ENCODE measurements at regions not wholly inside any gene's neighbourhood (a gene's known extent, or its start where the extent isn't known, plus 50 kb on each side); places are given as distances from the start of the nearest gene placed in this dataset.

DNA sequence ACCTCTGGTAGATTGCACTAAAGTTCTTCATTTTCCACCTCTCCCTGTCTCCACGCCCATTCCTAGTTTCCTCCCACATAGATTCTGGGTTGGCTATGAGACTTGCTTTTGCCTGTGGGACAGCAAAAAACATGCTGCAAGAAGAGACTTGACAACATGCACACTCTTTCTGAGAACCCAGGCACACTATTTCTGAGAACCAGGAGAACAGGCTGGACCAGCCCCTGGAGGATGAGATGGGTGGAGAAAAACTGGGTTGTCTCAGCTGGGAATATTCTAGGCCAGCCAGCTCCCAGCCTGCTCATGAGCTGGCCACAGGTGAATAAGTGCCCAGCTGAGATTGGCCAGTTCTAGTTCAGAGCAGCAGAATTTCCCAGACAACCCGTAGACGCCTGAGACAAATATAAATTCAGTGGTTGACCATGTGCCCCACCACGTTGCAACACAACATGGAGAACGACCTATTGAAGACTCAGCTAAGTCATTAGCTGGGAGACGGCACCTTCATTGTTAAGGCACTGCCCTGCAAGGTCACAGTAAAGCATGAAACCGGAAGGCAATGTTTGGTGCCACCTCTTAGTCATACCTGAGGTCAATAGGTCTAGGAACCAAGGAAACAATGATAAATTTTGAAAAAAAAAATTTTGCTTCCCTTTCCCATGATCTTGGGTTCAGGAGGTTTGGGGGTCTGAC, 92.7 kb upstream of the AKR1E2 start:
- DNase-seq (ENCODE audit: low spot score), result peak; percentile 82

DNA sequence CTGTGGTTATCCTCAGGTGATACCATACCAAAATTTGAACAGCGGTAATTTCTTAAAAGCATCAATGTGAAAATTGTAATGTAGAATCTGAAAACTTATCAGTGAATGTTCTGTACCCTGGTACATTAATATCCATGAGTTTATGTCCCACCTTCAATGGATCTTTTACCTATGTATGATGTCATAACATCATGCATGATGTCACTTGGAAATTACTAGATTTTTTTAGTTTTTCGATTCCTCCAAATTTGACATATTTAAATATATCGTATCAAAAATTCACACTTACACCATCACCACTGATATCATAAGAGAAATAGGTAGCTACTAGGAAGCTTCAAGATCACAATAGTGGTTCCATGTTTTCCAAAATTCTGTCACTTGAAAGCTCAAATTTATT, 95.0 kb upstream of the AKR1E2 start:
- DNase-seq (ENCODE audit: low spot score), result no peak

DNA sequence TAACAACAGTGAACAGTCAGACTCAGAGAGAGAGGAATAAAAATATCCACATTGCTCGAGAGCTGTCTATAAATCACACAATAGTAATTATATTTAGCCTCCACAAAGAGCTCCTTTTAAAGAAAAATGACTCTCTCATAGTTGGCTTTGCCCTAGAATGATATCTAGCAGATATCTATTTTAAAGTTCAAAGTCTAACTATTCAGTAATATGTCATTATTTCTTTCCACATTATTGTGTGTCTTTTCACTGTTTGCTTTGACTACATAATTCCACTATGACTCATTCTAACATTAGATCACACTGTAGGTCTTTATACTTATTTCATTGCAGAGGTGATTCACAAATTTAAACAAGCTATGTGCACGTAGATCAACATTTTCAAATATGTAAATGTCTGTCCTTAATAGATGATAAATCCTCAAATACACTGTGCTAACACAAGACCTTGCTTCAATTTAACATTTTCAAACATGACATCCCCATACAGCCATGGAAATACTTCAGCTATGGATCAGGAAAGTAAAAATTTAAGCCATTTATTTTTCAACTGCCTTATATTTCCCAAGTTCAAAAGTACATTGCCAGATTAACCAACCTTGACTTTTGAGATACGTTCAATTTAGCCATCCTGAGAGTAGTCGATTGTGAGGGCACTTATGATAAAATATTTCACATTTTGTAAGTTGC, 99.9 kb upstream of the AKR1E2 start:
- peak; percentile 79 for DNase-seq (ENCODE audit: low spot score)

DNA sequence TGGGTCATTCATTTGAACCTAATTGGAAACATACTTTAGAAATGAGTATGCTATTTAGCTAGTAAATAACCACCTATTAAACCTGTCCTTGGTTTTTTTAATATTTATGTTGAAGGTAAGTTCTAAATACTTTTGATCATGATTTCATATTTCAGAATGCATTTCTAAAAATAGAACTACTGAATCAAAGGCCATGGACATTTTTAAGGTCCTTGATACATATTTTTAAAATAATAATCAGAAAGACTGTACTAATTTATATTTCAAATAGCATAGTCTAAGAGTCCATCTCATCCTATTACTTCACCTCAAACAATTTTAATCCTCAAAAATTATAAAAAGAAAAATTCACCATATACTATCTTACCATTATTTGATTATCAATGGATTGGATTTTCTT, 102.1 kb upstream of the AKR1E2 start:
- DNase-seq (ENCODE audit: low spot score), result no peak

DNA sequence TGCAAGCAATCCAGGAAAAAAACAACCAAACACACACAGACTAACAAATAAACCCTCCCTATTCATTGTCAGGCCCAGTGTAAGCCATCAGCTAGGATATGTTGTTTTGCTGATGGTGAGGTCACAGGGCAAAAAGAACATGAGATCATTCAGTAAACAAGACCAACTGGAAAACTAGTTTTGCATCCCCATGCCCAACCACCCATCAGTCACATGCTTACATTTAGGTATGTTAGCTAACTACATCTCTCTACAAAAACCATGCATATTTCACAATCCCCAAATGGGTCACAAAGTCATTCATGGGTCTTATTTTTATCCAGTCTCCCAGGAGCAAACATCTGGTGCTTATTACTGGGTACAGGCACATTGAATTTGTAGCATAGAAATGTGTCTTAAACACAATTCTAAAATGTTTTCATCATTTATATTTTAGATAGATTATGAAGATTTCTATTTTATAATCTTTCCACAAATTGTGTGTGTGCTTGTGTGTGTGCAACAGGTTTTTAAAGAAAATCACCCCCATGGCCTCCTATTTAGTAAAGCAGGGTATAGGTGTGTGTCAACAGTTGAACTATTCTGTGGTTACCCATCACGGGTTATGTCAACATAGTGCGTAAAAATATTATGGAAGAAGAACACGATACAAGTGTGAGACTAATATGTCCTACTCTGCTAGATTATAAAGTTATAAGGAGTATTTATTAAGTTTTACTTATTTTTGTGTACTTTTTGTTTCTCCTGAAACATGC, 103.8 kb upstream of the AKR1E2 start:
- peak; percentile 6 for DNase-seq (ENCODE audit: low spot score)

DNA sequence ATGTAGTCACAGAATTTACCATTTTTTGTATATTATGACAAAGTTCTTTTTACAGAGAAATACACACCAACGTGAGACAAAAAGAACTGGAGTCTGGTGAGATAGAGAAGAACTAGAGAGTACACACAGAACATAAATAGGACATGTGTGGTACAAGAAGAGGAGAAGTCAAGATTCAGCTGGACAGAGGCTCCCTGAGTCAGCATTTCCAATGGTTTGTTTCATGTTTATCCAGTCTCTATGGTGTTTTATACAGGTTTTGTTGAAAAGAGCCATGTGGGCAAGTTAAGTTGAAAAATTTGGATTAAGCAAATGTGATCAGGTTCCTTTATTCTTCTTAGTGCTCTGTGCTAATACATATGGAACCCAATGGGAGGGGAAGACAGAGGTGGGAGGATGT, 105.5 kb upstream of the AKR1E2 start:
- no peak for DNase-seq (ENCODE audit: low spot score)

DNA sequence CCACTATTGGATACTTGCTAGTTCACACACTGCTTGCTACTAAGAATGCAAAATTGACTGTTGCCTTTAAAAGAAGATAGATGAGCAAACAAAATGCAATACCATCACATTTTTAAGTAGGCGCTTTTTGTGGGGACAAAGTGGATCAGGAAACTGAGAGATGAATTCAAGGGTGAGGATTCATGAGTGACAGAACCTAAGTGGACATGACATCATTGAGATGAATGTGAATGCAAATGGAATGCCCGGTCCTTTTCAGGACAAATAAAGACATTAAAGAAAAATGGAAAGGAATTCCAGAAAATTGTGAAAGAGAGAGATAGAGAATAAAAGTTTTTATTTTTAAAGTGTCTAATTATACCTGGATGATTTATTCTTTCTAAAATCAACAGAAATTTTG, 106.3 kb upstream of the AKR1E2 start:
- DNase-seq (ENCODE audit: low spot score), result no peak

DNA sequence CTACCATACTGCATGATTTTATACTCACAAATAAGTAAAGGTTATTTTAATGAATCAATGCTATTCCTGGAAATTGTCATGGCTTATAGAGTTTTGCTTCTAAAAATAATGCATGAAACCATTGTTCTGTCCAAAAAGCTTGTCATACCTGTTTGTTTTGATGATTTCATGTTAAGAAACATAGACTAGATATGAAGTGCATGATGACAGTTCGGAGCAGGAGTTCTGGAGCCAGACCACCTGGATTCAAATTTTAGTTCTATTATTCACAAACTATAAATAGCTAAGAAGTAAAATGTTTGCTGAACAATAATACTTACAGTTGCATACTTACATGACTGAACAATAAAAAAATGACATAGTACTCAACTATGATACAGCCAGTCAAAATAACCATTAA, 107.0 kb upstream of the AKR1E2 start:
- DNase-seq (ENCODE audit: low spot score), result no peak

DNA sequence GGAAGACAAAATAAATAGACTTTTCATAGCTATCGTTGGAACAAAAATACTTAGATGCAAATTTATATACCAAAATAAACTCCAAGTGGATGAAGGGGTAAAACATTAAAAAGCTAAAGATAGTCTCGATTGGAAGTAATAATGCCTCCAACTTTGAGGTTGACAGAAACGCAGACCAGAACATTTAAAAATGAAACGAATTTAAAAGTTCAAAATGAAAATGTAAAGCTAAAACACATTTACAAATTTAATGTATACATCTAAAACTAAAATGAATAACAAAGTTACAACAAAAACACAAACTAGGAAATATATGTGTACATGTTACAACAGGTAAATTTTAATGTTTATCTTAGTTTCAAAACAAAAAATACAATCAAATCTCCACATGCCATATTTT, 107.5 kb upstream of the AKR1E2 start:
- no peak for DNase-seq (ENCODE audit: low spot score)

DNA sequence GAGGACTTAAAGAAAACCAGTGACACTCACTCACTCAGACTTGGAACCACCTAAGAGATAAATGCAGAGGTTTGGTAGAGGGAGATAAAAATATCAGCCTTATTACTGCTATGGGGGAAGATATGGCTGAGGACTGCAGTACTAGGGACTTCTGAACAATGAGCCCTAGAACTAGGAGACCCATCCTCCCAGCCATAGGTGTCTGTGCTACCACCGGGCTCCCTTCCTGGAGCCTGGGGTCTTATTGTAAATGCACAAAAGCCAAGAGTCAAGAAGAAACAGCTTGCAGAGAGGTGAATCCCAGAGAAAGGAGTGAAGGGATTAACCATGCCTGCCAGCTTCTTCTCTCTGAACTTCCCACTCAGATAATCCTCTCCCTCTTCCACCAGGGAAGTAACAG, 108.3 kb upstream of the AKR1E2 start:
- no peak for DNase-seq (ENCODE audit: low spot score)

DNA sequence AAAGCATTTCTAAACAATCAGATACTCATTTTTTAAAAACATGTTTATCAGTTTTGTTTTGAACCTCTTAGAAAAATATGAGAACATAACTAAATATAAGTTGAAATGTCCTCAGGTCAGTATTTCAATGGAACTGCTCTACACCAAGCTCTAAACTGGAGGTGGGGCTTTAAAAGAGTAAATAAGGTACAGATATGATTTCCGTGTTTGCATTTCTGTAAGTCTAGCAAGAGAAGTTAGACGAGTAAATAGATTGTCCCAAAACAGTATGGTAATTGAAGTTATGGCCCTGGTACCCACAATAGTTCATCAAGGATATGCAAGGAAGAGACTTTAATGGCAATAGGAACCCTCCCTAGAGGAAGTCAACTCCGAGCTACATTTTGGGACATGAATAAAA, 115.1 kb upstream of the AKR1E2 start:
- no peak for DNase-seq (ENCODE audit: low spot score)

DNA sequence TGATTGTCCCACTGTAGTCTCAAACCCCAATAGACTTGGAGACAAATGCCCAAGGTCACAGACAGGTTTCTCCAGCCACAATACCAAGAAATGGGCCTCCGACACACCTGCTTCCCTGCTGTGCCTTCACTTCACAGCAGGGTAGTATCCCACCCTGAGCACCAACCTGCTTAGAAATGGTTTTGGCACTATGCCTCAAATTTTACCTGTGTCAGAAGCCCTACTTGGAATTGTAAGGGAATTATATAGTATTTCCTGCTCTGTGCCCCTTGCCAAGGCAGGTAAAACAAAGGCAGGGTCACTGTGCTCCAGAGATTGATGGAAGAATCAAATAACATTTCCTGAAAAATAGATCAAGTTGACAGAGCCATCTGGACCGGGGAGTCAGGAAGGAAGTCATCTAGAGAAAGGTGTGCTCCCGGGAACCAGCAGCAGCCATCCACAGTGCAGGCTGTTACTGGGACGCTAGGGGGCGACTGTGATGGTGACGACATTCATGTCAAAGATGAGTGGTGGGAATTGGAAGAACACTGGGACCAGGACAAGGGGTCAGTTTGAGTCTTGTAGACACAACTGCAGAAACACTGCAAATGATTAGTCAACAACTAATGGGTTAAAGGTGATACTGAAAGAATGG, 117.8 kb upstream of the AKR1E2 start:
- DNase-seq (ENCODE audit: low spot score), result no peak

DNA sequence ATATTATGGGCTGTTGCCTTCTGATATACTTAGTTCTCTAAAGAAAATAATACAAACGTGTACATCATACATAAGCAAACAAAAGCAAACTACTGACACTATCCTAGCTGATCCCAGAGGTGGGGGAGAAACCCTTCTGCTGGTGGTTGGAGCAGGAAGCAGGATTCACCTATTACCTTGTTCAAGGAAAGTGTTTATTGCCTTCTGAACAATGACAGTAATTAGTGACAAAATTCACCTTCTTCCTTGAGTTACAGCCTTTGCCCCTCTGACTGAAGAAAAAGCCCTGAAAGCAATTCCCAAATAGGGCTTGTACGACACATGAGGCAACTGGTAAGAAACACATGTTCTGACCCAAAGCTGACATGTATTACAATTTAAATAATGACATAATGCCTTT, 118.8 kb upstream of the AKR1E2 start:
- no peak for DNase-seq (ENCODE audit: low spot score)

DNA sequence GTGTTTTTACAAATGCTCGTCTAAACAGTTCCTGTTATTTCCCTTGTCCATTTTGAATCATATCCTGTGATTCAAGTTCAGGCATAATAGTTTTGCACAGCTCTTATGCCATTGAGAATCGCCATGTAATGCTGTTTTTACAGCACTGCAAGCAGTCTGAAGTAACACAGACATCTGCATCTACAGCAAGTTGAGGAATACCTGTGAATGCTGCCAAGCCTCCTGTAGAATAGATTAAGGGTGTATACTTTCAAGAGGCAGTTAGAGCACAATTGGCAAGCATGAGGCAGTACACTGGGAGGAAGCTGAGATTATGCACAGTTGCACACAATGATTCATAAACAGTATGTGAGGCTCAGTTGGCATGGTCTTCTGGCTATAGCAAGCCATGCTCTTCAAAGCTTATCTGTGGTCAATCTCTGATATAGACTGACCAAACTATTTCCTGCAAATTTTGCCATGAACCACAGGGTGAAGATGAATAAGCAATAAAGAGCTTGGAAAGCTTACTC, 121.9 kb upstream of the AKR1E2 start:
- peak; percentile 63 for DNase-seq (ENCODE audit: low spot score)

DNA sequence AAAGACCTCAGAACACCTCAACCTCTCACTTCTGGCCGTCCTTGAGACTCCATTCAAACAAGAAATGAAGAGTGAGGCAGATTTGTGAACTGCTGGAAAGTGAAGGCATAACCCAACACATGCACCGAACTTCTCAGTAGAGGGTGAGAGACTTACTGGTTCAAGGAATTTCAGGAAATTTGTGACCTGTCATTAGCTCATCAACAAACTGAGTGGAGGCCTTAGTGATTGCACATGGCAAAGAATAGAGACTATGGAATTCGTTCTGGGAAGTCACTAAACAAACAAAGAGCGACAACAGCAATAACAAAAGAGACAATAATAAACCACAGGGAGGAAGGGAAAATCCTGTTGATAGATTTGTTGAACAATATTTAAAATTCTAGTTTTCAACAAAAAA, 125.0 kb upstream of the AKR1E2 start:
- DNase-seq (ENCODE audit: low spot score), result no peak

DNA sequence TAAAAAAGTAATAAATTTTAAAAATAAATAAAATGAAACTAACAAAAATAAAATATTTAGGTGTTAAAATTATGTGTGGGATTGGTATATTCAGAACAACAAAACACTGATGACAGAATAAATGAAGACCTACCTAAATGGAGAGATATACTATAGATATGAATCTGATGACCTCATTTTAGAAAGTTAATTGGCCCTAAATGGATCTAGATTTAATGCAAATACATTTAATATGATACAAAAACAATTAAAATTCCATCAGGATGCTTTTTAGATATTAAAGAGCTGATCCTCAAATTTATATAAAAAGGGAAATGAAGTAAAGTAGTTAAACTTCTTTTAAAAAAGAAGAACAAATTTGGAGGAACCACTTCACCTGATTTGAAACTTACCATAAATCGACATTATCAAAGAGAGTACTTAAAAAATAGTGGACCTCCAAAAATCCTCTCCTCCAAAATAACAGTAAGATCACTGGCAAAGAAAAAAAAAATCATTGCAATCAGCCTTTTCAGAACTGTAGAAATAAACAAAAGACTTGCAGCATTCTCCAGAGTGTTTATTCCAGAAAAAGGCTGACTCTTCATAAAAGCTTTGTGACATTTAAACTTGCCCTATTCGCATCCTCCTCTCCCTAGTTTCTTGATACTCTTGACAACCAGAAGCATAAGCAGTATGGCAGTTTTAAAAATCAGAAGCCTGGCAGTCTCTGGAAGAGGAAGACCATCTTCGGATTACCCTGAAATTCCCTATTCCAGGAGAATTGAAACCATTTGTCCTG, 125.9 kb upstream of the AKR1E2 start:
- DNase-seq (ENCODE audit: low spot score), result no peak

DNA sequence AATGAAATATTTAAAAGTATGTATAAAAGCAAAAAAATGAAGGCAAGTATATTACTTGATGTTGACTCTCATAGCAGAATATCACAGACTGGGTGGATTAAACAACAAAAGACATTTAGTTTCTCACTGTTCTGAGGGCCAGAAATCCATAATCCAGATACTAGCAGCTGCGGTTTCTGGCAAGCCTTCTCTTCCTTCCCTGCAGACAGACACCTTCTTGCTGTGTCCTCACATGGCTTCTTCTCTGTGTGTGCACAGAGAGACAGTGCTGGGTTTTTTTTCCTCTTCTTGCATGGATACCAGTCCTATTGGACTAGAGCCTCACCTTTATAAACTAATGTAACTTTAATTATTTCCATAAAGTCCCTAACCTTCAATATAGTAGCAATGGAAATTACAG, 127.9 kb upstream of the AKR1E2 start:
- DNase-seq (ENCODE audit: low spot score), result no peak

DNA sequence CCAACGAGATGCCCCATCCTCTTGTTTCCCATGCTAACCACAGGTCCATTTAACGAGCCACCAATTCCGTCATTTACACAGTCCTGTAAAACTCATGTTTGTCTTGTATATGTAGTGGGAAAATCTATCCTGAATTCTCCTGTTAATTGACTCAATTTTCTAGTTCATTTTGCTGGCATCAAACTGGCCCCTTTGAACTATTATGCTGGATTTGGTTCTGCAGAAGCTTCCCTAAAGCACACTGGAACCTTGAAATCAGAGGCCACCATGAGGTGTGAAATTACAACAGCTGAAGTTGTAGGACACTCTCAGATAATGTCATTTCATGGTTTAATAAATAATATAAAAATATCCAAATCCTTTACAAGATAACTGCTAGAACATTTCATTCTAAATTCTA, 129.8 kb upstream of the AKR1E2 start:
- no peak for DNase-seq (ENCODE audit: low spot score)

DNA sequence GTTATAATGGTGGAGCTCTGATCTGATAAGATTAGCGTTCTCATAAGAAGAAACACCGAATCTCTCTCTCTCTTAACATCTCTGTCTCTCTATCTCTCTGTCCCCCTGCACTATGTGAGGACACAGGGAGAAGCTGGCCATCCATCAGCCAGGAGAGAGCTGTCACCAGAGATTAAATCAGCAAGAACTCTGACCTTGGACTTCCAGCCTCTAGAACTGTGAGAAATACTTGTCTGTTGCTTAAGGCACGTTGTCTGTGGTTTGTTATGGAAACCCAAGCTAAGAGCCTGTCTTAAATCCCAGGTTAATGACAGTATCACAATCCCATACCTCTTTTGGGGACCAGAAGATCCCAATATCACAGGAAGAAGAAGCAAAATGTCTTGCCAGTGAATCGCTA, 132.0 kb upstream of the AKR1E2 start:
- no peak for DNase-seq (ENCODE audit: low spot score)

DNA sequence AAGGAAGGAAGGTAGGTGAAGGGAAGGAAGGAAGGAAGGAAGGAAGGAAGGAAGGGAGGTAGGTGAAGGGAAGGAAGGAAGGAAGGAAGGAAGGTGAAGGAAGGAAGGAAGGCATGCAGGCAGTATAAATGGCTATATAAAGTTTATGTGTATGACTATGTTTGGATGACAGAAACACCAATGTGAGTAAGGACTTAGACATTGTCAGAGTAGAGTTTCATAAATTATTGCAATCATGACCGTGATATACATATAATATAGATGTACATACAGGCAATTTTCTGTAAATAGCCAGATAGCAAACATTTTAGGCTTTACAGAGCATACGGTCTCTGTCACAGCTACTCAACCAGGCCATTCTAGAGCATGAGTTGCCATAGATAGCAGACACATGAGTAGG, 133.8 kb upstream of the AKR1E2 start:
- no peak for DNase-seq (ENCODE audit: low spot score)

DNA sequence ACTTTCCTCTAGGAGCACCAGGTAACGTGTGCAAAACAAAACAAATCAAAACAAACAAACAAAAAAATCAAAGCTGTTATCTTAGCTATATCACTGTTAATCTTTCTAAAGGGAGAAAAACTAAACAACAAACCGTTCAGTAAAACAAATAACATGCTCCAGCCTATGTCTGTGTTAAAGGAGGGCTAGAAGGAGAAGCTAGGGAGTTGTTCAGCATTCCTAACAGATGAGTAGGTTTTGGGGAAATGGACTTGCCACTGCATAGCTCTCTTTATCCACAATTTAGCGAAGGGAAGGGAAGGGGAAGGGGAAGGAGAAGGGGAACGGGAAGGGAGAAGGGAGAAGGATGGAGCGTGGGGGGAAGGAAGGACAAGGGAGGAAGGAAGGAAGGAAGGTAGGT, 134.2 kb upstream of the AKR1E2 start:
- DNase-seq (ENCODE audit: low spot score), result peak; percentile 28

Data from umbilical cord (tissue), 1 donor.